ENCODE measurements at regions not wholly inside any gene's neighbourhood (a gene's known extent, or its start where the extent isn't known, plus 50 kb on each side); places are given as distances from the start of the nearest gene placed in this dataset.

GRCh38 chr2:7891312-7891711 lies 790.5 kb upstream of the ID2 start:
- TF ChIP-seq HMBOX1 (IDR thresholded peaks at IDR 0.05) (no peak), ELK1 (CRISPR knock-in tag; IDR thresholded peaks at IDR 0.05) (no peak), CTCF (IDR thresholded peaks at IDR 0.05 in 2 of 3, conservative IDR thresholded peaks at IDR 0.05 in 1 of 3; ENCODE audit: insufficient read depth in 2 of 3, low read depth in 1 of 3, low read length in 3 of 3) (no peak), ZNF766 (CRISPR knock-in tag; conservative IDR thresholded peaks at IDR 0.05) (no peak), KDM1A (IDR thresholded peaks at IDR 0.05) (no peak), RFX5 (IDR thresholded peaks at IDR 0.05; ENCODE audit: low read depth, low read length) (no peak), ZNF274 (IDR thresholded peaks at IDR 0.05; ENCODE audit: borderline replicate concordance, low read depth, low read length) (no peak), ID3 (CRISPR knock-in tag; IDR thresholded peaks at IDR 0.05) (no peak), ID3 (tag; IDR thresholded peaks at IDR 0.05) (no peak), IFI16 (CRISPR knock-in tag; IDR thresholded peaks at IDR 0.05) (no peak), CAMTA2 (CRISPR knock-in tag; conservative IDR thresholded peaks at IDR 0.05) (no peak)

Measured in K562 (cell line).